ENCODE measurements at regions not wholly inside any gene's neighbourhood (a gene's known extent, or its start where the extent isn't known, plus 50 kb on each side); places are given as distances from the start of the nearest gene placed in this dataset.
"Not testable (repeated sequence)": the region's sequence is repeated elsewhere in the genome, so short reads cannot be mapped to it uniquely, and the experiment has no call there.

- DNase-seq (ENCODE audit: low read depth in 1 of 2, low spot score in 1 of 2), result no peak
Measured at GRCh38 chr7:131040467-131040932, 287.2 kb upstream of the MKLN1 start.

GRCh38 chr7:131041012-131041695 is 286.5 kb upstream of the MKLN1 start:
- DNase-seq (ENCODE audit: low read depth in 1 of 2, low spot score in 1 of 2), result not testable (repeated sequence)

- no peak for DNase-seq (ENCODE audit: low read depth in 1 of 2, low spot score in 1 of 2)
Measured at GRCh38 chr7:131042269-131043160, 285.2 kb upstream of the MKLN1 start.

GRCh38 chr7:131045526-131045925 is 282.1 kb upstream of the MKLN1 start:
- DNase-seq (ENCODE audit: low read depth in 1 of 2, low spot score in 1 of 2), result no peak

- no peak for DNase-seq (ENCODE audit: low read depth in 1 of 2, low spot score in 1 of 2)
Measured at GRCh38 chr7:131046246-131046645, 281.4 kb upstream of the MKLN1 start.

GRCh38 chr7:131047651-131048304 is 279.9 kb upstream of the MKLN1 start:
- DNase-seq (ENCODE audit: low read depth in 1 of 2, low spot score in 1 of 2), result no peak

DNA sequence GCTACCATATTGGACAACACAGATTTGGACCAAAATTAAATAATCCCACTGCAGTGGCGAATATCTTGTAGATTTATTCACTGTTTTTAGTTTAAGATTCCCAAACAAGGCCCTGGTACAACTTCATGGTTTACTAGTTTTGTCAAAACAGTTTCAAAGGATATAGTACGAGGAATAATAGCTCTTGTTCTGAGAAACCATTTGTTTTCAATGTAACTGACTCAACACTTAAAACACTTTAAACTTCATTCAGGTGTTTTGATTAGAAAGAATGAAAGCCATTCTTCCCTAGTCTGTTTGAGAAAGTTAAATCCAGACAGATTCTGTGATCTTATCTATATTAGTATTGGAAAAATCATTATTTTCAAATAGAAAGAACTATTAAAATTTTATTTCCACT is 276.4 kb upstream of the MKLN1 start:
- no peak for DNase-seq (ENCODE audit: low read depth in 1 of 2, low spot score in 1 of 2)

GRCh38 chr7:131052285-131052904 is 275.3 kb upstream of the MKLN1 start:
- no peak for DNase-seq (ENCODE audit: low read depth in 1 of 2, low spot score in 1 of 2)

DNA sequence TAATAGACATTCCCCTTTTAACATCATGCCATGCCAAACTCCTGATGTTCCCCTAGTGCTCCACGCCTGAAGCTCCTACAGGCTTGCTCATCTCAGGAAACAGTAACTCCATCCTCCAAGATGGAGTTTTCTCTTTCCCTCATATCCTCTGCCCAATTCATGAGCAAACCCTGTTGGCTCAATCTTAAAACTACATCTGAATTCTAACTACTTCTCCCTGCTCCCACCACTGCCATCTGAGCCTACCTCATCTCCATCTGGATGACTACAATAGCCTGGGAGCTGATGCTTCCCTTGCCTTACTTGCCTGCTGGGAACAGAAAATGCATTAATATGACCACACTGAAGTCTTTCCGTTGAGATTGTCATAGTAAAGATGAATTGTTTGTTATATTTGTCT is 271.7 kb upstream of the MKLN1 start:
- DNase-seq (ENCODE audit: low read depth in 1 of 2, low spot score in 1 of 2), result no peak

- DNase-seq (ENCODE audit: low read depth in 1 of 2, low spot score in 1 of 2), result no peak
Measured at GRCh38 chr7:131057015-131057793, 270.5 kb upstream of the MKLN1 start.

GRCh38 chr7:131057794-131058070 is 269.9 kb upstream of the MKLN1 start:
- no peak for DNase-seq (ENCODE audit: low read depth in 1 of 2, low spot score in 1 of 2)

DNA sequence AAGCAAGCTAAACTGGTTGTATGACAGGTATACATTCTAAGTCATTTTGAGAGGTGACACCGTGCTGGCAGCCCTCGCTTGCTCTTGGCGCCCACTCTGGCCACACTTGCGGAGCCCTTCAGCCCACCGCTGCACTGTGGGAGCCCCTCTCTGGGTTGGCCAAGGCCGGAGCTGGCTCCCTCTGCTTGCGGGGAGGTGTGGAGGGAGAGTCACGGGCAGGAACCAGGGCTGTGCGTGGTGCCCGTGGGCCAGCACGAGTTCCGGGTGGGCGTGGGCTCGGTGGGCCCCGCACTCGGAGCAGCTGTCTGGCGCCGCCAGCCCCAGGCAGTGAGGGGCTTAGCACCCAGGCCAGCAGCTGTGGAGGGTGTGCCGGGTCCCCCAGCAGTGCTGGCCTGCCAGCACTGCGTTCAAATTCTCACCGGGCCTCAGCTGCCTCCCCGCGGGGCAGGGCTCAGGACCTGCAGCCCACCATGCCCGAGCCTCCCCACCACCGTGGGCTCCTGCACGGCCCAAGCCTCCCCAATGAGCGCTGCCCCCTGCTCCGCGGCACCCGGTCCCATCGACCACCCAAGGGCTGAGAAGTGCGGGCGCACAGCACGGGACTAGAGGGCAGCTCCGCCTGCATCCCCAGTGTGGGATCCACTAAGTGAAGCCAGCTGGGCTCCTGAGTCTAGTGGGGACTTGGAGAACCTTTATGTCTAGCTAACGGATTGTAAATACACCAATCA is 269.0 kb upstream of the MKLN1 start:
- not testable (repeated sequence) for DNase-seq (ENCODE audit: low read depth in 1 of 2, low spot score in 1 of 2)

DNA sequence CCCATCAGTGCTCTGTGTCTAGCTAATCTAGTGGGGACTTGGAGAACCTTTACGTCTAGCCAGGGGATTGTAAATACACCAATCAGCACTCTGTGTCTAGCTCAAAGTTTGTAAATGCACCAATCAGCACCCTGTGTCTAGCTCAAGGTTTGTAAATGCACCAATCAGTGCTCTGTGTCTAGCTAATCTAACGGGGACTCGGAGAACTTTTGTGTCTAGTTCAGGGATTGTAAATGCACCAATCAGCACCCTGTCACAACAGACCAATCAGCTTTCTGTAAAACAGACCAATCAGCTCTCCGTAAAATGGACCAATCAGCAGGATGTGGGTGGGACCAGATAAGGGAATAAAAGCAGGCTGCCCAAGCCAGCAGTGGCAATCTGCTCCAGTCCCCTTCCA is 268.3 kb upstream of the MKLN1 start:
- DNase-seq (ENCODE audit: low read depth in 1 of 2, low spot score in 1 of 2), result not testable (repeated sequence)

GRCh38 chr7:131061158-131061557 is 266.5 kb upstream of the MKLN1 start:
- no peak for DNase-seq (ENCODE audit: low read depth in 1 of 2, low spot score in 1 of 2)

- DNase-seq (ENCODE audit: low read depth in 1 of 2, low spot score in 1 of 2), result no peak
Measured at GRCh38 chr7:131061818-131062217, 265.9 kb upstream of the MKLN1 start.

- DNase-seq (ENCODE audit: low read depth in 1 of 2, low spot score in 1 of 2), result no peak
Measured at GRCh38 chr7:131066635-131067034, 261.0 kb upstream of the MKLN1 start.

GRCh38 chr7:131067220-131067619 is 260.5 kb upstream of the MKLN1 start:
- DNase-seq (ENCODE audit: low read depth in 1 of 2, low spot score in 1 of 2), result no peak

- no peak for DNase-seq (ENCODE audit: low read depth in 1 of 2, low spot score in 1 of 2)
Measured at GRCh38 chr7:131068604-131069021, 259.1 kb upstream of the MKLN1 start.

DNA sequence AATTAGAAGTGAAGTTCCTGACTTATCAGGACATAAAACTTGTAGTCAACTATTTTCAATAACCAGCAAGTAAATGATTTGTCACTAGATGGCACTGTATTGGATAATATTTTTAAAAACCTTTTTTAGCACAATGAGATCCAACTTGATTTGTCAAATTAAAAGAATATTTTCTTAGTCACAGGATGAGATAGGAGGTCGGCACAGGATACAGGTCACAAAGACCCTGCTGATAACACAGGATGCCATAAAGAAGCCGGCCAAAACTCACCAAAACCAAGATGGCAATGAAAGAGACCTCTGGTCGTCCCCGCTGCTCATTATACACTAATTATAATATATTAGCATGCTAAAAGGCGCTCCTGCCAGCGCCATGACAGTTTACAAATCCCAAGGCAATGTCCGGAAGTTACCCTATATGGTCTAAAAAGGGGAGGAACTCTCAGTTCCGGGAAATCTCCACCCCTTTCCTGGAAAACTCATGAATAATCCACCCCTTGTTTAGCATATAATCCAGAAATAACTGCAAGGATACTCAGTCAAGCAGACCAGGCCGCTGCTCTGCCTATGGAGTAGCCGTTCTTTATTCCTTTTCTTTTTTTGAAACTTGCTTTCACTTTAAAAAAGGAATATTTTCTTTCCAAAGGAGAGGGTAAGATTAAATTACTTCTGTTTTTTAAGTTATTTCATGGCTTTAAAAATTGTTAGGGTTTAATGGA is 255.7 kb upstream of the MKLN1 start:
- no peak for DNase-seq (ENCODE audit: low read depth in 1 of 2, low spot score in 1 of 2)
